ENCODE measurements at regions not wholly inside any gene's neighbourhood (a gene's known extent, or its start where the extent isn't known, plus 50 kb on each side); places are given as distances from the start of the nearest gene placed in this dataset.

- no peak for TF ChIP-seq POLR2A (IDR thresholded peaks at IDR 0.05)
- TF ChIP-seq CTCF (IDR thresholded peaks at IDR 0.05): no peak
Observed at GRCh38 chr13:105368781-105369180, 1166.7 kb downstream of the EFNB2 start.

Data from thyroid gland (tissue), 4 donors.